ENCODE measurements at regions not wholly inside any gene's neighbourhood (a gene's known extent, or its start where the extent isn't known, plus 50 kb on each side); places are given as distances from the start of the nearest gene placed in this dataset.

- TF ChIP-seq POLR2A (IDR thresholded peaks at IDR 0.05) (no peak), CTCF (IDR thresholded peaks at IDR 0.05) (no peak), POLR2AphosphoS5 (IDR thresholded peaks at IDR 0.05) (no peak), EP300 (IDR thresholded peaks at IDR 0.05) (no peak)
These were observed 165.4 kb upstream of the RNF32 start for GRCh38 chr7:156475179-156475578.
